ENCODE measurements at regions not wholly inside any gene's neighbourhood (a gene's known extent, or its start where the extent isn't known, plus 50 kb on each side); places are given as distances from the start of the nearest gene placed in this dataset.
"Not testable (repeated sequence)": the region's sequence is repeated elsewhere in the genome, so short reads cannot be mapped to it uniquely, and the experiment has no call there.

DNA sequence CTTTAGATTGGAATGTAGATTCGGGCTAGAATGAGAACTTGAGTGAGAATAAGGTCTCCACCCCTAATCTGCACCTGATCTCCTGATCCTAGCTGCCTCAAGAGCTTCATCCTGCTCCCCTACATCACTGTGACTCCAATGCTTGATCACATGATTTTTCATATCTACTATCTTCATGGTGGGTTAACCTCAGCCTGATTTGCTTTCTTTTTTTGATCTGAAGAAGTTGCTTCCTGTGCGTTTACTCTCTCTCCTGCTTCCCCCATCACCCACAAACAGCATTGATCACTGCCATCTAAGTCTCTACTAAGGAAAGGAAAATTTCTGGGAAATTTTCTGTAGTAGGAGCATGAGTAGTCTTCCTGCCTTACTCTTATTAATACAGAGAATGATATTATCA, 1542.1 kb upstream of the SLC10A2 start:
- no peak for DNase-seq (ENCODE audit: low read depth)

DNA sequence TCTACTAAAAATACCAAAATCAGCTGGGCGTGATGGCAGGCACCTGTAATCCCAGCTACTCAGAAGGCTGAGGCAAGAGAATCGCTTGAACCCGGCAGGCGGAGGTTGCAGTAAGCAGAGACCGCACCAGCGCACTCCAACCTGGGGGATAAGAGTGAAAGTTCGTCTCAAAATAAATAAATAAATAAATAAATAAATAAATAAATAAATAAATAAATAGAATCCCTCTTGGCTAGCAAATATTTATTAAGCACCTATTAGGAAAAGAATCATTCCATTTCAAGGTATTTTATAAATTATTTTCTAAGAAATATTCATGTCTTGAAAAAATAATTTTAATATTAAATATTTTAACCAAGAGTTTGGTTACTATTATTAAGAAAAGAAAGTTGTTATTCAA, 1539.2 kb upstream of the SLC10A2 start:
- not testable (repeated sequence) for DNase-seq (ENCODE audit: low read depth)

- no peak for DNase-seq (ENCODE audit: low read depth)
Observed at GRCh38 chr13:104597546-104598180, 1531.4 kb upstream of the SLC10A2 start.

DNA sequence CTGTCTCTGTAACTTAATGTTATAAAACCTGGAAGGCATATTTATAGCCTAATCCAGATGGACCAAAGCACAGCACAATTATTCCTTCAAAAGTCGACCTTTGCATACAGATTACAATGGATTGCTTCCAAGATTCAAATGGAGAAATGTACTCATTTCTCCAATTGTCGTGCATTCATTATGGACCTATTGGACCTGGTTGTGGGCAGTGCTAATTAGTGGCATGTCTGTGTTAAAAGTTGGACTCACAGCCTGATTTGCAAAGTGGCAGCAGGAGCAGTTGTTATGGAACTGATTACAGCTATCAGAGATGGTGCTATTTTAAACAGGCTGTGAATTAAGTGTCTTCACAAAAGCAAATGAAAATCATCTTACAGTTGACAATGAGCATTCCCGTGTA, 1529.3 kb upstream of the SLC10A2 start:
- no peak for DNase-seq (ENCODE audit: low read depth)

DNA sequence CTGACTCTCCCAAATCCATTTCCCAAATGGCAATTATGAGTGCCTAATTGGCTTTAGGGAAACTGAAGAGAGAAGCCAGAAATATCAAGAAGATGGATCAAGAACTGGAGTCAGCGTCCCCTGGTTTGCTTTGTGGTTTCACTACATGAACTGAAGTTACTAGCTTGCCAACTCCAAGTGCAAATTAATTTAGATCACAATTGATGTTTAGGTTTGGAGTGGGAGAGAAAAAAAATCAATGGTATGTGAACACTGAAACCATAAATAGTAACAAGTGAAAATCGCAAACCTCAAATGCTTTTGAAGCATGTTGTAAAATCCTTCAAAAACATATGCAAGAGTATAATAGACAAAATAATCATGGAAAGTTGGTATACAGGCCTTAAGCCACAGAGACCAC, 1528.6 kb upstream of the SLC10A2 start:
- DNase-seq (ENCODE audit: low read depth): no peak

DNA sequence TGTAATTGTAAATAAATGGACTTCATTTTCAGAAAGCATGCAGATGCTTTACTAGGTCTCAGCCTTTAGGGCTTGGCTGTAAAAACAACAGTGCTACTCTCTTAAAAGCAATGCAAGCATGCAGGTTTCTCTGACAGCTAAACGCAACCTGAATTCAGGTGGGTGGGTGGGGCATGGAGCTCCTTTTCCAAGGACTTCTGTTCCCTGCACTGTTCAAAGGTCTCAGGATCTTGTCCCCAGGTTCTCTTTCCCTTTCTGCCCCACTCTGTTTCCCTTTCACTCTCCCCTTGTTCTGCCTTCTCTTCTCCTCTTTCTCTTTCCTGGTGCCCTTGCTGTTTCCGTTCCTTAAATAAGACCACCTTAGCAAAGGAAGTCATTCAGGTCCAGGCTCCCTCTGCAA, 1527.5 kb upstream of the SLC10A2 start:
- no peak for DNase-seq (ENCODE audit: low read depth)

GRCh38 chr13:104593251-104593576, 1527.0 kb upstream of the SLC10A2 start:
- no peak for DNase-seq (ENCODE audit: low read depth)

DNA sequence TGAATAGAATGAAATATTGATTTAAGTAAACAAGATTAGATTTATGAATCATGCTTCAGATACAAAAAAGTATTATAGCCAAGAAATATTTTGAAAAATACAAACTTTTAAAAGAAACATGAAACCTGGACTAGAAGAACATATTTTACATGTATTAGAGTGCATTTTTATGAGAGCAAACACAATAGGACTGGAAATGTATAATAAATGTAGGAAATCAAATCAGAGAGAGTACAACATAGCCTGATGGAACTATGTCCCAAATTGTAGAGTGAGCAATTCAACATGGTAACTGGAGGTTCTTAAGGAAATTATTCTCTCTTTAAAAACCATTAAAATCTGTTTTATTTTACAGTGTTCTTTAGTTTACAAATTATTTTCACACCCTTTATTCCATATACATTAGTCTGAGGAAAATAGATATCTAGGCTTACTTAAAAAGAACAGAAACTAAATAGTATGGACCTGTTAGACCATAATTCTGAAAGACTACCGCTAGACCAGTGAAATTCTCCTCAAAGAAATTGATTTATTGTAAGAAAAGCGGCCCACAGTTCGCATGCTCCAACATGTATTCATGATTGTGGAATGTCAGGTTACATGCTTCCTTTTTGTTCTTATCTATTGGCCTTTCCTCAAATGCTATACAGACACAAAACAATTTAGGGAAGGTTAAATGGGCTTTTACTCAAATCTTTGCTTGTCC, 1526.5 kb upstream of the SLC10A2 start:
- DNase-seq (ENCODE audit: low read depth): no peak

- peak; percentile 54 for DNase-seq (ENCODE audit: low read depth)
Observed at GRCh38 chr13:104592127-104592526, 1525.9 kb upstream of the SLC10A2 start.

GRCh38 chr13:104586051-104586746, 1520.0 kb upstream of the SLC10A2 start:
- peak; percentile 64 for DNase-seq (ENCODE audit: low read depth)

GRCh38 chr13:104584481-104584880, 1518.3 kb upstream of the SLC10A2 start:
- peak; percentile 10 for DNase-seq (ENCODE audit: low read depth)

- DNase-seq (ENCODE audit: low read depth): no peak
Observed at GRCh38 chr13:104580931-104581330, 1514.7 kb upstream of the SLC10A2 start.

DNA sequence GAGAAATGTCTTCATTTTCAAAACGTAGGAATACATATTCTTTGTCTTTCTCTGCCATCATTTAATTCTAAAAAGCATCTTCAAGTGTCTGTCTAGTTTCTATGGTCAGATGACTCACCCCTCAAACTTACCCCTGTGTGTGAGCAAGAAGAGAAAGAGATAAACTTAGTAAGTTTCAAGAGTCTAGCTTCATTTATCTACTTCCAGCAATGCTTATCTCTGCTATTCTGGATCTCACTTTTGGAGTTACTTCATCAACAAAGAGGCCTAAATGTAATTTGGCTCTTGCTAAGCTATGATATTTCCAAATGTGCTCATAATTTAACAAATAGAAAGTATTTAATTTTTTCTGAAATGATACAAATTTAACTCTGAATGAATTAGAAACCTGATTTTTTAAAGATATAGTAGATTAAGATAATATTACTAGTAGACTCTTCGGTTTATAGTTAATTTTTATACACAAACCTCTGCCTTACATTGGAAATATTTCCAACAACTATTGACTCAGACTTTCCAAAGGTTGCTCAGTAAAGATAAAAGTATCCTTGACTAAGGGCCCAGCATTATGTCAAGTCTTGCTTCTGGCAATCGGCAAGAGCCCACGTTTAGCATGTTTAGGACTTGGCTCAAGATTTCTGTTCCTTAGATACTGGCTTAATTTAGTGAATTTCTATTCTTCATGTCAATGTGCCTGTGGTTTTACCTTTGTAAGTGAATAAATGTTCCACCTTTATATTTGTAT, 1511.0 kb upstream of the SLC10A2 start:
- DNase-seq (ENCODE audit: low read depth): no peak

- no peak for DNase-seq (ENCODE audit: low read depth)
Observed at GRCh38 chr13:104571893-104572229, 1505.6 kb upstream of the SLC10A2 start.

GRCh38 chr13:104571161-104571892, 1505.1 kb upstream of the SLC10A2 start:
- peak; percentile 90 for DNase-seq (ENCODE audit: low read depth)

DNA sequence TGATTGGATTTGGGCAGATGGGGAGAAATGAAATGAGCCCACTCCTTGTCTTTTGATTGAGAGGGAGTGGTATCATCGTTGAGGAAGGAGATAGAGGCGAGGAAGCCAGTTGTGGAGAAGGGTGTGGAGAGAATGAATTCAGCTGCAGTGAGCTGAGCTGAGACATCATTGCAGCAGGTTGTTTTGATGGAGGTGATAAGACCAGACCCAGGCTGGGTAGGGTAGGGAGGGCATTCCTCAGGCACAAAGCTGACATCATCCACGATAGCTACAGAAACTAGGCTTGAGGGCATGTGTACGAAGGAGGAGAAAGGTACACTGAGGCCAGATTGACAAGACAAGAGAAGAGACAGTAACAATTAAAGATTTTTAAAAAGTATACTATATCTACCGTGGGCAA, 1500.9 kb upstream of the SLC10A2 start:
- DNase-seq (ENCODE audit: low read depth): no peak

DNA sequence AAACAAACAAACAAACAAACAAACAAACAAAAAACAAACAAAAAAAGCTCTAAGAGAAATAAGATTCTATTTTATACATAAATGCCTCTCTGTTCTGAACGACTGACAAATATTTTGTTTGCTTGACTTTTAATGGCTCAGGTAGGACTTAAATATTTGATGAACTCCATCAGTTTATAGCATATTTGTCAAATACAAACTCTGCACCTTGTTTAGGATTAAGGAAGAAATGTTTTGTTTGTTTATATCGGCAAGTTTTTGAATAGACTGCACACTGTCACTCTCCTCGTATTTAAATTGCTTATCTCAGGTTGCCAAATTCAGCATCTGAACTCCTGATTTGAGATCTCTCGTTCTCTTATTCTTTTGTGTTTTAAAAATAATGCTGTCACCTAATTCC, 1499.7 kb upstream of the SLC10A2 start:
- DNase-seq (ENCODE audit: low read depth): no peak

DNA sequence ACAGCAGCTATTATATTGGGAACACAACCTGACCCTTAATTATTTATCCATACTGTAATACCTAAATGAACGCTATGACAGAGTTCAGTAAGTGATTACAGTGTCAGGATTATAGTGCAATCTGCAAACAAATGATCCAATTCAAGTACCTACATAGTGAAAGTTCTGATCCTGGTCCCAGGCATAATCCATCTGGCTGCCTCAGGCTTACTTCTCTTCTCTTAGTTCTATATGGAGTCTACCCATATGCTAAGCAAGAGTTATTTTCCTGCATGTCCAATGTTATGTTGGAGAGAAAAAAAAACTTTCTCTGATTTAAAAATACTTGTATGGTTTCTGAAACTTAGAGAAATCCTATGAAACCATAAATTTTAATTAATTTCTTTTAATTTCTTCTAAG, 1487.7 kb upstream of the SLC10A2 start:
- DNase-seq (ENCODE audit: low read depth): no peak

DNA sequence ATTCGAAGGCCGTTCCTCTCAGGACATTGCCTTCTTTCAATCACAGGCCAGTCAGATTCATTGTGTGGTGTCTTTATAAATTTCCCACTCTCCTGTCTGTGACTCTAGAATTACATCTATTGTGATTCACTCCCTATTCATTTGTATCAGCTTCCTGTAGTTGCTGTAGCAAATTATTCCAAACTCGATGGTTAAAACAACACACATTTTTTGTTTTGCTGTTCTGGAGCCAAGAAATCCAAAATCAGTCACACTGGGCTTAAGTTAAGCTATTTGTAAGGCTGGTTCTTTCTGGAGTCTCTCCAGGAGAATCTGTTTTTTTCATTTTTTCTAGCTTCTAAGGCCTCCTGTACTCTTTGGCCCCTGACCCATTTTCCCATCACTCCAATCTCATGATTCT, 1487.0 kb upstream of the SLC10A2 start:
- DNase-seq (ENCODE audit: low read depth): peak; percentile 45

- DNase-seq (ENCODE audit: low read depth): no peak
Observed at GRCh38 chr13:104534847-104535246, 1468.6 kb upstream of the SLC10A2 start.

GRCh38 chr13:104532132-104532531, 1465.9 kb upstream of the SLC10A2 start:
- DNase-seq (ENCODE audit: low read depth): no peak

Measured in myocyte (in vitro differentiated cells).